Superior temporal gyrus (tissue), 1 donor: ENCODE measurements at regions not wholly inside any gene's neighbourhood (a gene's known extent, or its start where the extent isn't known, plus 50 kb on each side); places are given as distances from the start of the nearest gene placed in this dataset.

Experiments used
- DNase-seq: peaks from one replicate; pipeline ENCODE4 v3.0.0-alpha.2; 2016; ENCODE audit errors: extremely low spot score

GRCh38 chr9:25613709-25614108 is 64.5 kb downstream of the TUSC1 start:
- no peak for DNase-seq

- no peak for DNase-seq
Observed at GRCh38 chr9:25603106-25603505, 75.1 kb downstream of the TUSC1 start.

- DNase-seq, result no peak
Observed at GRCh38 chr9:25602400-25603044, 75.7 kb downstream of the TUSC1 start.

- no peak for DNase-seq
Observed at GRCh38 chr9:25600501-25600900, 77.7 kb downstream of the TUSC1 start.

GRCh38 chr9:25584611-25585010 is 93.6 kb downstream of the TUSC1 start:
- no peak for DNase-seq

- DNase-seq, result no peak
Observed at GRCh38 chr9:25573281-25573680, 105.0 kb downstream of the TUSC1 start.

- no peak for DNase-seq
Observed at GRCh38 chr9:25571491-25571890, 106.8 kb downstream of the TUSC1 start.

- no peak for DNase-seq
Observed at GRCh38 chr9:25570802-25571201, 107.4 kb downstream of the TUSC1 start.

GRCh38 chr9:25562101-25562500 is 116.1 kb downstream of the TUSC1 start:
- no peak for DNase-seq

- no peak for DNase-seq
Observed at GRCh38 chr9:25557645-25558300, 120.5 kb downstream of the TUSC1 start.

- DNase-seq, result no peak
Observed at GRCh38 chr9:25556540-25556939, 121.7 kb downstream of the TUSC1 start.

GRCh38 chr9:25548847-25549246 is 129.4 kb downstream of the TUSC1 start:
- no peak for DNase-seq

- DNase-seq, result no peak
Observed at GRCh38 chr9:25543806-25544205, 134.4 kb downstream of the TUSC1 start.

- no peak for DNase-seq
Observed at GRCh38 chr9:25542319-25542718, 135.9 kb downstream of the TUSC1 start.

GRCh38 chr9:25537808-25538207 is 140.4 kb downstream of the TUSC1 start:
- DNase-seq, result no peak

GRCh38 chr9:25519286-25519685 is 159.0 kb downstream of the TUSC1 start:
- DNase-seq, result no peak

GRCh38 chr9:25517701-25518100 is 160.5 kb downstream of the TUSC1 start:
- no peak for DNase-seq

- DNase-seq, result no peak
Observed at GRCh38 chr9:25513509-25514033, 164.7 kb downstream of the TUSC1 start.

- no peak for DNase-seq
Observed at GRCh38 chr9:25505644-25506043, 172.6 kb downstream of the TUSC1 start.

GRCh38 chr9:25481372-25481771 is 196.9 kb downstream of the TUSC1 start:
- no peak for DNase-seq

- DNase-seq, result no peak
Observed at GRCh38 chr9:25480696-25481095, 197.5 kb downstream of the TUSC1 start.

GRCh38 chr9:25472681-25473080 is 205.6 kb downstream of the TUSC1 start:
- no peak for DNase-seq

GRCh38 chr9:25472085-25472607 is 206.1 kb downstream of the TUSC1 start:
- DNase-seq, result no peak
